NCI-H1105 (cell line): ENCODE measurements at regions not wholly inside any gene's neighbourhood (a gene's known extent, or its start where the extent isn't known, plus 50 kb on each side); places are given as distances from the start of the nearest gene placed in this dataset.
"Not testable (repeated sequence)": the region's sequence is repeated elsewhere in the genome, so short reads cannot be mapped to it uniquely, and the experiment has no call there.

Experiments used
- DNase-seq: peaks from one replicate; lab custom pipeline; 2025; lab: John Stamatoyannopoulos, UW

DNA sequence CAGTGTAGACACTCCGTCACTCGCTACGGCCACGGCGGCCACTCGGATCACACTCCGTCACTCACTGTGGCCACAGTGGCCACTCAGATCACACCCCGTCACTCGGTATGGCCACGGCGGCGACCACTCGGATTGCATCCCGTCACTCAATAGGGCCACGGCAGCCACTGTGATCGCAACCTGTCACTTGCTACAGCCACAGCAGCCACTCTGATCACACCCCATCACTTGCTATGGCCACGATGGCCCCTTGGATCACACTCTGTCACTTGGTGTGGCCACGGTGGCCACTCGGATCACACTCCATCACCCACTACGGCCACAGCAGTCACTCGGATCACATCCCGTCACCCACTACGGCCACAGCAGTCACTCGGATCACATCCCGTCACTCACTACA, 175.3 kb downstream of the LAT start:
- DNase-seq = not testable (repeated sequence)

- DNase-seq = not testable (repeated sequence)
Observed at GRCh38 chr16:29159603-29160002, 174.8 kb downstream of the LAT start.

DNA sequence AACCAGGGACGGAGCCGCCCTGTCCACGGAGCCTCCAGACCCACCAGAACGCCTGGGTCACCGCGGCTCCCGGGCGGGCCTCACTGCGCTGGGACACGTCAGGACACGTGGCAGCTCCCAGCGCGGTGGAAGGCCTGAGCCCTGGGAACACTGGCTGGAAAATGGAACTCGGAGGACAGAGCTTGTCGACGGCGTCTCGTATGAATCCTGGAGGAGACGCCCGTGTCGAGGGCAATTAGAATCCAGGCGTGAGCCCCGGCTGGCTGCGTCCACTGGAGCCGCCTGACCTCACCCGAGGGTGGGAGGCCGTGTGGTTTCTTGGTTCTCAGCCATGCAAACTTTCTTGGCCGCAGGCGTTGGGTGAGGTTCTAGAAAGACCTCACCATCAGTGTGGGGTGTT, 173.9 kb downstream of the LAT start:
- no peak for DNase-seq

DNA sequence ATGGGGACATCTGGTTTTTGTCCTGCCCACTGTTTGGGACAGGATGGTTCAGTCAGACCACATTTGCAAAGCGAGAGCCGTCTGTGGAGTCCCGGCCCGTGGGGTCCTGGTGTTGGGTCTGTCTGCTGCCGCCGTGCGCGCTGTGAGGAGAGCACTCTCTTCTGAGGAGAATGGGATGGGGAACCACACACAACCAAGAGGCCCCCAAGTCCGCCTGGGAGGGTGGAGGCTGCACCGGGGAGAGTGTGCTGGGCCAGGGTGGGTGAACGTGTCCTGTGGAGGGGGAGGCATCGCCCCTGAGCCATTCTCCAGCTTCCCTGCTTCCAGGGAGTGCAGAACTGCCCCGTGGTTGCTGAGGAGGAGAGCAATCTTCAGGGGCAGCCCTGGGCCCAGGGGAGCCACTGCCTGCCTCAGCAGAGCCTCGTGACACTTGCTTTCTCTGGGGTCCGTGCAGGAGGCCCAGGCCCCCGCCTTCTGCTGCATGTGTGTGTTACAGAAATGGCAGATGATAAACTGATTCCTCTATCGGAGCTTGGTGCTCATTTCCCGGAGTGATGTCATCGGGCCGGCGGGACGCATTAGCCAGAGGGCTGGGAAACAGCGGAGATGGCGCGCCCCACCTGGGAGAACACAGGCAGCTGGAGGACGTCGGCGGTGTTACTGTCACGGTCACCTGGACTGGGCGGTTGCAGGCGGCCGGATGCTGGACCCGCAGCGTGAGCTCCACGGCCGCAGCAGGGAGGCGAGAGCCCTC, 173.4 kb downstream of the LAT start:
- DNase-seq = not testable (repeated sequence)

- not testable (repeated sequence) for DNase-seq
Observed at GRCh38 chr16:29157051-29157923, 172.4 kb downstream of the LAT start.

DNA sequence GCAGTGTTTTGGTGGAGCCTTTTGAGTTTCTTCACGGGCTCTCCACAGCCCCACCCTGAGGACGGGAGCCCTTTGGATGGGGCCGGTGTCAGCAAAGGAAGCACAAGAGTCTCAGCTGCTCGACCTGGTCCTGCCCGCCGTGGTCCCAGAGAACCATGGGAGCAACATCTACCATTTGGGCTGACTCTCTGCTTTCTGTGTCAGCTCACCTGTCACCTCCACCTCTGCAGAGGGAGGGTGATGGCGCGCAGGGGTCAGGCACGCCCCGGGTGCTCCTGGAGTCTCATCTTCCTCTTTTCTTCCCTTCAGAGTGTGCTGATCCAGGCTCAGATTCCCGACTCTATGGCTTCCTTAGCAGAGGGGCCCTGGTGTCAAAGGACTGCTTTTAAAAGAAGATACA, 171.7 kb downstream of the LAT start:
- no peak for DNase-seq

DNA sequence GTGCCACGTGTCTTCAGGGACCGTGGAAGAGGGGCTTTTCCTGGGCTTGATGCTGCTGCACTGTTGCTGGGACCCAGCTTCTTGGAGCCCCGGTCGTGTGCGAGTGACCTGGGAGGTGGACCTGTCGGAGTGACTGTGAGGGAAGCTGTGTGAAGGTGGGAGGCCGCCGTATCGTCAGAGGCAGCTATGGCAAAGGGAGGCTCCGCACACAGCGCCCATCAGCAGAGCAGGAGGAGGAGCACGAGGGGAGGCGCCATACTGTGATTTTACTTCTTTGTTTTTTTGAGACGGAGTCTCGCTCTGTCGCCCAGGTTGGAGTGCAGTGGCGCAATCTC, 171.0 kb downstream of the LAT start:
- DNase-seq = not testable (repeated sequence)

GRCh38 chr16:29155131-29155865, 170.4 kb downstream of the LAT start:
- not testable (repeated sequence) for DNase-seq

DNA sequence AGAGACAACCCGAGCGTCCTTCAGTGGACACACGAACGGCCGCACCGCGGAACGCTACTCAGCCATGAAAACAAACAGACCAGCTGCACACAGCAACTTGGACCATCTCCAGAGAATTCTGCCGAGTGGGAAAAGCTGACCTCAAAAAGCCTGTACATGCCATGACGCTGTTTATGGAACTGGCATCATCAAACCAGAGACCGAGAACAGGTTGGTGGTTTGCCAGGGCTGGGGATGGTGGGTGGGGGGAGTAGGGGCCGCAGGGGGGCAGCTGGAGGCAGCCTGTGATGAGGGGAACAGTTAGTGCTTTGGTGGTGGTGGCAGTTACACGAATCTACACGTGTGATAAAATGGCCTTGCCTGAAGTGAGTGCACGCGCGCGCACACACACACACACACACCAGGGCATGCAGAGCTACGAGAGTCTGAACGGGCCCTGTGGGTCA, 169.8 kb downstream of the LAT start:
- no peak for DNase-seq

GRCh38 chr16:29154088-29154487, 169.2 kb downstream of the LAT start:
- no peak for DNase-seq

GRCh38 chr16:29153307-29153706, 168.5 kb downstream of the LAT start:
- DNase-seq = not testable (repeated sequence)

GRCh38 chr16:29152544-29153031, 167.7 kb downstream of the LAT start:
- DNase-seq = not testable (repeated sequence)

GRCh38 chr16:29151317-29151716, 166.5 kb downstream of the LAT start:
- no peak for DNase-seq

DNA sequence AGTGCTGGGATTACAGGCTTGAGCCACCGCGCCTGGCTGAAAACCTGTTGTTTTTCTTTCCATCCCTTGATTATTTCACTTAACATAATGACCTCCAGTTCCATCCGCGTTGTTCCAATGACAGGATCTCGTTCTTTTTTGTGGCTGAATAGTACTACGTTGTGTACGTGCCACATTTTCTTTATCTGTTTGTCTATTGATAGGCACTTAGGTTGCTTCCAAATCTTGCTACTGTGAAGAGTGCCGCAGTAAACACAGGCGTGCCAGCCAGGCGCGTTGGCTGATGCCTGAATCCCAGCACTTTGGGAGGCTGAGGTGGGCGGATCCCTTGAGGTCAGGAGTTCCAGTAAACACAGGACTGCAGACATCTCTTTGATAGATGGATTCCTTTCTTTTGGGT, 165.1 kb downstream of the LAT start:
- DNase-seq = not testable (repeated sequence)

GRCh38 chr16:29148867-29149272, 164.0 kb downstream of the LAT start:
- DNase-seq = no peak

DNA sequence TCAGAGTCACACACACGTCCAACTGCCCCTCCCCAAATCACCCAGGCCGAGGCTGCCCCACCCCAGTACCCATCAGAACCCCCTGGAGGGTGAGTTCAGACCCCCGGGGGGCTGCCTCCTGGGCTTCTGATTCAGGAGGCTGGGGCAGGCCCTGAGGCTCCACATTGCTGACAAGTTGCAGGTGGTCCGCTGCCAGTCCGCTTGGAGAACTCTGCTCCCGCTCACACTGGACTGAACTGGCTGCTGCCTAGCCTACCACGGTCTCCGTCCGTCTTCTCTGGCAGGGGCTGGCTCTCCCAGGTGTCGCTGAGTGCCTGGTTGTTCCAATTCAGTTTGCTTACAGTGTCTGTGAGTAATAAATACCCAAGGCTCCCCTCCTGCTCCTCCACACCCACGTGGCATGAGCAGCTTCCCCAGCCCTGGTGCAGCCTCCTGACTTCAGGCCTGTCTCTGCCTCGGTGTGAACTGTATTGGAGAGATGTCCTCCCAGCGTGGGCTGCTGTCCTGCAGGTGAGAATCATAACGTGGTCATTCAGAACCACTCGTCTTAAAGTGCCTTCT, 163.4 kb downstream of the LAT start:
- no peak for DNase-seq

- DNase-seq = not testable (repeated sequence)
Observed at GRCh38 chr16:29147710-29148109, 162.9 kb downstream of the LAT start.

- DNase-seq = not testable (repeated sequence)
Observed at GRCh38 chr16:29146808-29147643, 162.2 kb downstream of the LAT start.

GRCh38 chr16:29146266-29146665, 161.4 kb downstream of the LAT start:
- DNase-seq = no peak

- DNase-seq = not testable (repeated sequence)
Observed at GRCh38 chr16:29145486-29146225, 160.8 kb downstream of the LAT start.
